HEK293 (cell line): ENCODE measurements at regions not wholly inside any gene's neighbourhood (a gene's known extent, or its start where the extent isn't known, plus 50 kb on each side); places are given as distances from the start of the nearest gene placed in this dataset.

Experiments used
- CTCF ChIP-seq: fragments of 450-650 bp; formaldehyde crosslinking; IDR thresholded peaks from 2 replicates; pipeline ENCODE4 v1.5.1; 2016; ENCODE audit warnings: missing biosample characterization, missing genetic modification characterization
- TCF7L2 ChIP-seq: IDR thresholded peaks from 2 replicates; pipeline ENCODE4 v1.6.1; 2011; ENCODE audit warnings: low read depth, mild to moderate bottlenecking, inconsistent platforms, low read length, moderate library complexity, borderline replicate concordance
- ZBTB49 ChIP-seq: fragments of 450-650 bp; formaldehyde crosslinking; IDR thresholded peaks from 2 replicates; pipeline ENCODE4 v1.5.1; 2016; ENCODE audit warnings: missing biosample characterization, missing genetic modification characterization, low read depth
- ZFP3 ChIP-seq: fragments of 450-650 bp; formaldehyde crosslinking; IDR thresholded peaks from 2 replicates; pipeline ENCODE4 v1.5.1; 2016; ENCODE audit warnings: low read depth, missing biosample characterization, missing genetic modification characterization
- ZNF280D ChIP-seq: fragments of 450-650 bp; formaldehyde crosslinking; IDR thresholded peaks from 2 replicates; pipeline ENCODE4 v1.5.1; 2016; ENCODE audit warnings: missing biosample characterization, missing genetic modification characterization
- ZNF350 ChIP-seq: fragments of 450-650 bp; formaldehyde crosslinking; IDR thresholded peaks from 2 replicates; pipeline ENCODE4 v1.5.0; 2017; ENCODE audit warnings: missing biosample characterization, mild to moderate bottlenecking, missing genetic modification characterization
- ZNF433 ChIP-seq: fragments of 450-650 bp; formaldehyde crosslinking; IDR thresholded peaks from 2 replicates; pipeline ENCODE4 v1.5.1; 2016; ENCODE audit warnings: missing biosample characterization, missing genetic modification characterization, low read depth
- ZNF530 ChIP-seq: fragments of 450-650 bp; formaldehyde crosslinking; IDR thresholded peaks from 2 replicates; pipeline ENCODE4 v1.5.1; 2016; ENCODE audit warnings: low read depth, missing biosample characterization, missing genetic modification characterization
- ZNF555 ChIP-seq: fragments of 450-650 bp; formaldehyde crosslinking; conservative IDR thresholded peaks from 2 replicates; pipeline ENCODE4 v1.5.1; 2017; ENCODE audit warnings: missing biosample characterization, mild to moderate bottlenecking, missing genetic modification characterization, inconsistent platforms
- ZNF645 ChIP-seq: fragments of 450-650 bp; formaldehyde crosslinking; IDR thresholded peaks from 2 replicates; pipeline ENCODE4; 2016; ENCODE audit warnings: missing biosample characterization, missing genetic modification characterization
- ZNF704 ChIP-seq: fragments of 450-650 bp; formaldehyde crosslinking; IDR thresholded peaks from 2 replicates; pipeline ENCODE4 v1.5.1; 2016; ENCODE audit warnings: missing biosample characterization, missing genetic modification characterization
- ZNF830 ChIP-seq: fragments of 450-650 bp; IDR thresholded peaks from 2 replicates; pipeline ENCODE4 v1.5.0; 2018; ENCODE audit warnings: missing biosample characterization, missing genetic modification characterization, low read depth, mild to moderate bottlenecking, moderate library complexity
- ZNF837 ChIP-seq: fragments of 450-650 bp; formaldehyde crosslinking; IDR thresholded peaks from 2 replicates; pipeline ENCODE4 v1.5.1; 2016; ENCODE audit warnings: missing biosample characterization, missing genetic modification characterization
- ZSCAN16 ChIP-seq: fragments of 450-650 bp; formaldehyde crosslinking; IDR thresholded peaks from 2 replicates; pipeline ENCODE4 v1.5.1; 2016; ENCODE audit warnings: missing biosample characterization, missing genetic modification characterization

GRCh38 chr10:91046869-91047268 is 126.0 kb upstream of the ANKRD1 start:
- TF ChIP-seq ZNF645 (tag by site-specific recombination): no peak
- no peak for TF ChIP-seq ZSCAN16 (tag by site-specific recombination)
- TF ChIP-seq ZNF837: no peak
- no peak for TF ChIP-seq CTCF (tag by site-specific recombination)
- no peak for TF ChIP-seq ZNF555 (tag by site-specific recombination)
- TF ChIP-seq ZNF704: no peak
- TF ChIP-seq TCF7L2: no peak
- TF ChIP-seq ZBTB49 (tag by site-specific recombination): no peak
- no peak for TF ChIP-seq ZNF830 (tag by site-specific recombination)
- TF ChIP-seq ZNF530 (tag by site-specific recombination): no peak
- TF ChIP-seq ZFP3 (tag by site-specific recombination): no peak
- TF ChIP-seq ZNF280D: no peak
- no peak for TF ChIP-seq ZNF350 (tag by site-specific recombination)
- no peak for TF ChIP-seq ZNF433 (tag by site-specific recombination)
